ENCODE measurements at regions not wholly inside any gene's neighbourhood (a gene's known extent, or its start where the extent isn't known, plus 50 kb on each side); places are given as distances from the start of the nearest gene placed in this dataset.

DNA sequence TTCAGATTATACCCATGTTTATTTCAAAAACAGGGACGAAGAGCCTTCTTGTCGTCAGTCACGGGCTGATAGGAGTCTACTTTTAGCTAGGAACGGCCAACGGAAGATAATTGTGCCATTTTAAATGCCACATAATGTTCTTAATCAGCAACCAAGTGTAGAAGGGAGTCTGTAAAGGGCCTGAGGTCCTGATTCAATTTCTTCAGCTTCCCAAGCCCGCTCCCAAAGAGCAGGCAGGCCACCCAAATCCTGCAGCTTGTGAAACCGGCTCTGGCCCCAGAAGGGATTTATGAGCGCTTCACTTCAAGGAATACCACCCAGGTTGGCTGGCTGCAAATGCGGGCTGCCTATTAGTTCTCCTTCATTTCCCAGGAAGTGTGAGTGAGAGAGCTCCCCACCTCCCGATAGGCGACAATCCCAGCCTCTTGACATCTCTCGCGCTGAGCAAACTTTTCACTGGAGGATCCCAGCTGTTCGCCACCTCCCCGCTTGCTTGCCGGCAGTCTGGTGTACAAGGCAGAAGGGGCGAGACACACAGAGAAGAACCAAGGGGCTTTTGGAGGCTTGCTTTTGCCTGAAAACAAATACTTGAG is 272.9 kb downstream of the CDH20 start:
- no peak overlapping the region for H3K9ac ChIP-seq (ENCODE audit: low read depth in 1 of 2, low read length in 2 of 2)
- DNase-seq (ENCODE audit: low spot score), result no peak
- TF ChIP-seq FOXA2 (IDR thresholded peaks at IDR 0.05), result no peak
- TF ChIP-seq HNF4A (conservative IDR thresholded peaks at IDR 0.05), result no peak
- TF ChIP-seq RXRA (IDR thresholded peaks at IDR 0.05), result no peak
- no peak for TF ChIP-seq RAD21 (IDR thresholded peaks at IDR 0.05)
- TF ChIP-seq SP1 (IDR thresholded peaks at IDR 0.05), result no peak
- TF ChIP-seq TAF1 (conservative IDR thresholded peaks at IDR 0.05), result no peak
- TF ChIP-seq, protein P1, sequence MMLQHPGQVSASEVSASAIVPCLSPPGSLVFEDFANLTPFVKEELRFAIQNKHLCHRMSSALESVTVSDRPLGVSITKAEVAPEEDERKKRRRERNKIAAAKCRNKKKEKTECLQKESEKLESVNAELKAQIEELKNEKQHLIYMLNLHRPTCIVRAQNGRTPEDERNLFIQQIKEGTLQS (IDR thresholded peaks at IDR 0.05), result no peak
- TF ChIP-seq NR2F2 (IDR thresholded peaks at IDR 0.05), result no peak
- TF ChIP-seq, protein P2, sequence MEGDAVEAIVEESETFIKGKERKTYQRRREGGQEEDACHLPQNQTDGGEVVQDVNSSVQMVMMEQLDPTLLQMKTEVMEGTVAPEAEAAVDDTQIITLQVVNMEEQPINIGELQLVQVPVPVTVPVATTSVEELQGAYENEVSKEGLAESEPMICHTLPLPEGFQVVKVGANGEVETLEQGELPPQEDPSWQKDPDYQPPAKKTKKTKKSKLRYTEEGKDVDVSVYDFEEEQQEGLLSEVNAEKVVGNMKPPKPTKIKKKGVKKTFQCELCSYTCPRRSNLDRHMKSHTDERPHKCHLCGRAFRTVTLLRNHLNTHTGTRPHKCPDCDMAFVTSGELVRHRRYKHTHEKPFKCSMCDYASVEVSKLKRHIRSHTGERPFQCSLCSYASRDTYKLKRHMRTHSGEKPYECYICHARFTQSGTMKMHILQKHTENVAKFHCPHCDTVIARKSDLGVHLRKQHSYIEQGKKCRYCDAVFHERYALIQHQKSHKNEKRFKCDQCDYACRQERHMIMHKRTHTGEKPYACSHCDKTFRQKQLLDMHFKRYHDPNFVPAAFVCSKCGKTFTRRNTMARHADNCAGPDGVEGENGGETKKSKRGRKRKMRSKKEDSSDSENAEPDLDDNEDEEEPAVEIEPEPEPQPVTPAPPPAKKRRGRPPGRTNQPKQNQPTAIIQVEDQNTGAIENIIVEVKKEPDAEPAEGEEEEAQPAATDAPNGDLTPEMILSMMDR (IDR thresholded peaks at IDR 0.05; ENCODE audit: low read depth, low read length, missing input control), result no peak
- no peak for TF ChIP-seq GABPA (IDR thresholded peaks at IDR 0.05 in 1 of 2, conservative IDR thresholded peaks at IDR 0.05 in 1 of 2)
- no peak for TF ChIP-seq FOXA1 (IDR thresholded peaks at IDR 0.05)
- TF ChIP-seq, protein P3, sequence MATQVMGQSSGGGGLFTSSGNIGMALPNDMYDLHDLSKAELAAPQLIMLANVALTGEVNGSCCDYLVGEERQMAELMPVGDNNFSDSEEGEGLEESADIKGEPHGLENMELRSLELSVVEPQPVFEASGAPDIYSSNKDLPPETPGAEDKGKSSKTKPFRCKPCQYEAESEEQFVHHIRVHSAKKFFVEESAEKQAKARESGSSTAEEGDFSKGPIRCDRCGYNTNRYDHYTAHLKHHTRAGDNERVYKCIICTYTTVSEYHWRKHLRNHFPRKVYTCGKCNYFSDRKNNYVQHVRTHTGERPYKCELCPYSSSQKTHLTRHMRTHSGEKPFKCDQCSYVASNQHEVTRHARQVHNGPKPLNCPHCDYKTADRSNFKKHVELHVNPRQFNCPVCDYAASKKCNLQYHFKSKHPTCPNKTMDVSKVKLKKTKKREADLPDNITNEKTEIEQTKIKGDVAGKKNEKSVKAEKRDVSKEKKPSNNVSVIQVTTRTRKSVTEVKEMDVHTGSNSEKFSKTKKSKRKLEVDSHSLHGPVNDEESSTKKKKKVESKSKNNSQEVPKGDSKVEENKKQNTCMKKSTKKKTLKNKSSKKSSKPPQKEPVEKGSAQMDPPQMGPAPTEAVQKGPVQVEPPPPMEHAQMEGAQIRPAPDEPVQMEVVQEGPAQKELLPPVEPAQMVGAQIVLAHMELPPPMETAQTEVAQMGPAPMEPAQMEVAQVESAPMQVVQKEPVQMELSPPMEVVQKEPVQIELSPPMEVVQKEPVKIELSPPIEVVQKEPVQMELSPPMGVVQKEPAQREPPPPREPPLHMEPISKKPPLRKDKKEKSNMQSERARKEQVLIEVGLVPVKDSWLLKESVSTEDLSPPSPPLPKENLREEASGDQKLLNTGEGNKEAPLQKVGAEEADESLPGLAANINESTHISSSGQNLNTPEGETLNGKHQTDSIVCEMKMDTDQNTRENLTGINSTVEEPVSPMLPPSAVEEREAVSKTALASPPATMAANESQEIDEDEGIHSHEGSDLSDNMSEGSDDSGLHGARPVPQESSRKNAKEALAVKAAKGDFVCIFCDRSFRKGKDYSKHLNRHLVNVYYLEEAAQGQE (IDR thresholded peaks at IDR 0.05), result no peak
- no peak for TF ChIP-seq HNF4G (IDR thresholded peaks at IDR 0.05)
- no peak for TF ChIP-seq YY1 (IDR thresholded peaks at IDR 0.05)
- no peak for TF ChIP-seq EGR1 (IDR thresholded peaks at IDR 0.05; ENCODE audit: low read depth in 2 of 2)
- TF ChIP-seq, protein P4, sequence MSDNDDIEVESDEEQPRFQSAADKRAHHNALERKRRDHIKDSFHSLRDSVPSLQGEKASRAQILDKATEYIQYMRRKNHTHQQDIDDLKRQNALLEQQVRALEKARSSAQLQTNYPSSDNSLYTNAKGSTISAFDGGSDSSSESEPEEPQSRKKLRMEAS (IDR thresholded peaks at IDR 0.05), result no peak
- TF ChIP-seq JUND (IDR thresholded peaks at IDR 0.05), result no peak
- H3K4me1 ChIP-seq (ENCODE audit: control insufficient read depth in 4 of 4, insufficient read depth in 4 of 4, low read length in 3 of 4), result no peaks in the 10 kb centered on the region
- no peaks in the 10 kb centered on the region for H3K36me3 ChIP-seq (ENCODE audit: control insufficient read depth in 4 of 4, insufficient read depth in 3 of 4, low read depth in 1 of 4, low read length in 3 of 4)
- H3K4me3 ChIP-seq (ENCODE audit: low read depth in 1 of 3, low read length in 3 of 3), result no peak overlapping the region
- WGBS, result 58% methylated on average over 17 of the region's 17 CpGs
- H3K9me3 ChIP-seq (ENCODE audit: control insufficient read depth in 4 of 4, low read length in 3 of 4), result no peaks in the 10 kb centered on the region
- H3K27me3 ChIP-seq (ENCODE audit: control insufficient read depth in 4 of 4, insufficient read depth in 4 of 4, low read length in 3 of 4), result no peaks in the 10 kb centered on the region
- no peak overlapping the region for H3K27ac ChIP-seq (ENCODE audit: low read depth in 1 of 2, low read length in 2 of 2)

DNA sequence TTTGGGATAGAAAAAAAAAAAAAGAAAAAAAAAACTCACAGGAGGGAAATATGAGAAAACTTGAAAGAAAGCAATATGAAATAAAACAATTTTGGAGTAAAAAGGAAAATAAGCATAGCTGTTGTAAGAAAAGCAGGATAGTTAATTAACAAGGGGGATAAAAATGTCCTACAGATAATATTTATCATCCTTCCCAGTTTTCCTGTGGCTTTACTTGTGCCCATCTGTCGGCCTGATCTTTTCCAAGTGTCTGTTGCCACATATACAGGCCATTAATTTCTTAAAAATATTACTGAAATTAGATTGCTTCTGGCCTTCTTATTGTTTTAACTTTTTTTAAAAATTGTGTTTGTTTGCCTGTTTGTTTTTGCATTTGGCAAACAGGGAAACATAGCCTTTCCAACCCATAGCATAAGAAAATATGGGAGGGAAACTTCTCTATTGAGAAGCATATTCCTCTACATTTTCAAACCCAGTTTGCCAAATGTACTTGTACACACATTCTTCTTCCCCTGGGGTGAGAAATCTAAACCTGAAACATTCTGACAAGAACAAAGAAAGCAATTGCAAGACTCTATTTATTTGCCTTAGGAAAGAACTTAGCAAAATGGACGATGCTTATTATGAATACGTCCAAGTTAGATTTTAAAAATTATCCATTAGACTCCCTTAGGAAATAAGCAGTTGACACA is 272.3 kb downstream of the CDH20 start:
- no peaks in the 10 kb centered on the region for H3K9me3 ChIP-seq (ENCODE audit: control insufficient read depth in 4 of 4, low read length in 3 of 4)
- no peak overlapping the region for H3K27ac ChIP-seq (ENCODE audit: low read depth in 1 of 2, low read length in 2 of 2)
- WGBS, result 59% methylated on average over 3 of the region's 3 CpGs
- H3K9ac ChIP-seq (ENCODE audit: low read depth in 1 of 2, low read length in 2 of 2), result no peak overlapping the region
- H3K36me3 ChIP-seq (ENCODE audit: control insufficient read depth in 4 of 4, insufficient read depth in 3 of 4, low read depth in 1 of 4, low read length in 3 of 4), result no peaks in the 10 kb centered on the region
- no peak for DNase-seq (ENCODE audit: low spot score)
- no peaks in the 10 kb centered on the region for H3K27me3 ChIP-seq (ENCODE audit: control insufficient read depth in 4 of 4, insufficient read depth in 4 of 4, low read length in 3 of 4)
- H3K4me1 ChIP-seq (ENCODE audit: control insufficient read depth in 4 of 4, insufficient read depth in 4 of 4, low read length in 3 of 4), result no peaks in the 10 kb centered on the region
- TF ChIP-seq SP1 (IDR thresholded peaks at IDR 0.05), result no peak
- TF ChIP-seq YY1 (IDR thresholded peaks at IDR 0.05), result no peak
- no peak for TF ChIP-seq GABPA (IDR thresholded peaks at IDR 0.05 in 1 of 2, conservative IDR thresholded peaks at IDR 0.05 in 1 of 2)
- no peak for TF ChIP-seq FOXA2 (IDR thresholded peaks at IDR 0.05)
- TF ChIP-seq, protein P3 (IDR thresholded peaks at IDR 0.05), result no peak
- TF ChIP-seq, protein P1 (IDR thresholded peaks at IDR 0.05), result no peak
- no peak overlapping the region for H3K4me3 ChIP-seq (ENCODE audit: low read depth in 1 of 3, low read length in 3 of 3)

Measured in liver (tissue), 8 donors.